ENCODE measurements at regions not wholly inside any gene's neighbourhood (a gene's known extent, or its start where the extent isn't known, plus 50 kb on each side); places are given as distances from the start of the nearest gene placed in this dataset.

GRCh38 chr1:47621483-47621882, 183.6 kb downstream of the FOXD2 start:
- TF ChIP-seq EZH2 (IDR thresholded peaks at IDR 0.05; ENCODE audit: borderline replicate concordance, insufficient read depth, low read depth, low read length, poor library complexity, severe bottlenecking) = no peak
- no peak for TF ChIP-seq CTCF (IDR thresholded peaks at IDR 0.05)
- H3K27me3 ChIP-seq (replicated peaks in 1 of 4; ENCODE audit: control extremely low read depth in 1 of 4, control insufficient read depth in 3 of 4, insufficient read depth in 4 of 4, low read length in 3 of 4) = peaks cover 0 to 3% (median 0%) of the 10 kb centered on the region in 4 experiments
- ATAC-seq (ENCODE audit: low read depth) (no peak), DNase-seq (no peak)
- no peaks in the 10 kb centered on the region for H3K9me3 Mint-ChIP-seq (ENCODE audit: insufficient read depth)
- intact Hi-C loops (cut with micrococcal nuclease) = no loop called here
- H3K9ac ChIP-seq (ENCODE audit: low read length) = no peak overlapping the region
- no peaks in the 10 kb centered on the region for H3K4me1 Mint-ChIP-seq
- H3K79me2 ChIP-seq (ENCODE audit: control insufficient read depth, insufficient read depth, low read length) = no peaks in the 10 kb centered on the region
- H3K9me3 ChIP-seq (ENCODE audit: control extremely low read depth in 1 of 3, control insufficient read depth in 2 of 3, insufficient read depth in 1 of 3, low read length in 2 of 3) = no peaks in the 10 kb centered on the region
- CTCF ChIA-PET = no interaction called here
- POLR2A ChIA-PET = no interaction called here
- no peak overlapping the region for H3K4me3 Mint-ChIP-seq
- no peak overlapping the region for H3K4me3 ChIP-seq (ENCODE audit: control extremely low read depth in 1 of 5, extremely low read depth in 1 of 5, insufficient read depth in 1 of 5, low read depth in 2 of 5, low read length in 4 of 5)
- no peak overlapping the region for H2AFZ ChIP-seq (ENCODE audit: insufficient read depth, low read depth, low read length, poor library complexity, severe bottlenecking)
- no peaks in the 10 kb centered on the region for H3K4me1 ChIP-seq (ENCODE audit: control insufficient read depth in 2 of 2, insufficient read depth in 2 of 2, low read length in 2 of 2)
- peaks cover 3% of the 10 kb centered on the region for H3K27me3 Mint-ChIP-seq
- no peaks in the 10 kb centered on the region for H3K36me3 ChIP-seq (replicated peaks in 1 of 2; ENCODE audit: control extremely low read depth in 1 of 2, control insufficient read depth in 1 of 2, extremely low read depth in 1 of 2, insufficient read depth in 2 of 2, low read length in 1 of 2)
- H3K27ac Mint-ChIP-seq = no peak overlapping the region
- no peaks in the 10 kb centered on the region for H4K20me1 ChIP-seq (ENCODE audit: control insufficient read depth, insufficient read depth, low read length, poor library complexity, severe bottlenecking)
- H3K27ac ChIP-seq (ENCODE audit: low read length in 2 of 2) = no peak overlapping the region
- 87% methylated on average over 6 of the region's 6 CpGs for WGBS (ENCODE audit: insufficient coverage)
- no peak overlapping the region for H3K4me2 ChIP-seq (replicated peaks; ENCODE audit: low read depth, low read length, poor library complexity, severe bottlenecking)

GRCh38 chr1:47621977-47622376, 184.1 kb downstream of the FOXD2 start:
- H3K4me1 Mint-ChIP-seq = no peaks in the 10 kb centered on the region
- no peak overlapping the region for H3K27ac Mint-ChIP-seq
- Histone ChIP-seq H4K20me1 (ENCODE audit: control insufficient read depth, insufficient read depth, low read length, poor library complexity, severe bottlenecking) (no peaks in the 10 kb centered on the region), H3K4me1 (ENCODE audit: control insufficient read depth in 2 of 2, insufficient read depth in 2 of 2, low read length in 2 of 2) (no peaks in the 10 kb centered on the region), H3K9me3 (ENCODE audit: control extremely low read depth in 1 of 3, control insufficient read depth in 2 of 3, insufficient read depth in 1 of 3, low read length in 2 of 3) (no peaks in the 10 kb centered on the region), H3K9ac (ENCODE audit: low read length) (no peak overlapping the region), H2AFZ (ENCODE audit: insufficient read depth, low read depth, low read length, poor library complexity, severe bottlenecking) (no peak overlapping the region), H3K27me3 (replicated peaks in 1 of 4; ENCODE audit: control extremely low read depth in 1 of 4, control insufficient read depth in 3 of 4, insufficient read depth in 4 of 4, low read length in 3 of 4) (peaks cover 0 to 3% (median 0%) of the 10 kb centered on the region in 4 experiments), H3K79me2 (ENCODE audit: control insufficient read depth, insufficient read depth, low read length) (no peaks in the 10 kb centered on the region), H3K36me3 (replicated peaks in 1 of 2; ENCODE audit: control extremely low read depth in 1 of 2, control insufficient read depth in 1 of 2, extremely low read depth in 1 of 2, insufficient read depth in 2 of 2, low read length in 1 of 2) (no peaks in the 10 kb centered on the region), H3K4me2 (replicated peaks; ENCODE audit: low read depth, low read length, poor library complexity, severe bottlenecking) (no peak overlapping the region), H3K4me3 (ENCODE audit: control extremely low read depth in 1 of 5, extremely low read depth in 1 of 5, insufficient read depth in 1 of 5, low read depth in 2 of 5, low read length in 4 of 5) (no peak overlapping the region), H3K27ac (ENCODE audit: low read length in 2 of 2) (no peak overlapping the region)
- peaks cover 6% of the 10 kb centered on the region for H3K27me3 Mint-ChIP-seq
- TF ChIP-seq EZH2 (IDR thresholded peaks at IDR 0.05; ENCODE audit: borderline replicate concordance, insufficient read depth, low read depth, low read length, poor library complexity, severe bottlenecking) (no peak), CTCF (IDR thresholded peaks at IDR 0.05) (no peak)
- ATAC-seq (ENCODE audit: low read depth) = no peak
- no peak for DNase-seq
- intact Hi-C loops (cut with micrococcal nuclease) = no loop called here
- CTCF ChIA-PET = no interaction called here
- H3K4me3 Mint-ChIP-seq = no peak overlapping the region
- H3K9me3 Mint-ChIP-seq (ENCODE audit: insufficient read depth) = no peaks in the 10 kb centered on the region
- POLR2A ChIA-PET = no interaction called here
- WGBS (ENCODE audit: insufficient coverage) = 71% methylated on average over 2 of the region's 3 CpGs

Data from B cell (primary cell).